ENCODE measurements at regions not wholly inside any gene's neighbourhood (a gene's known extent, or its start where the extent isn't known, plus 50 kb on each side); places are given as distances from the start of the nearest gene placed in this dataset.

- DNase-seq = no peak
- Histone ChIP-seq H3K27me3 (ENCODE audit: insufficient read depth, low read depth, severe bottlenecking) (no peaks in the 10 kb centered on the region), H3K4me3 (ENCODE audit: low read depth, low read length) (no peak overlapping the region), H3K9me3 (ENCODE audit: severe bottlenecking) (peaks cover 7% of the 10 kb centered on the region), H3K36me3 (no peaks in the 10 kb centered on the region), H3K27ac (no peak overlapping the region)
- TF ChIP-seq, protein P1, sequence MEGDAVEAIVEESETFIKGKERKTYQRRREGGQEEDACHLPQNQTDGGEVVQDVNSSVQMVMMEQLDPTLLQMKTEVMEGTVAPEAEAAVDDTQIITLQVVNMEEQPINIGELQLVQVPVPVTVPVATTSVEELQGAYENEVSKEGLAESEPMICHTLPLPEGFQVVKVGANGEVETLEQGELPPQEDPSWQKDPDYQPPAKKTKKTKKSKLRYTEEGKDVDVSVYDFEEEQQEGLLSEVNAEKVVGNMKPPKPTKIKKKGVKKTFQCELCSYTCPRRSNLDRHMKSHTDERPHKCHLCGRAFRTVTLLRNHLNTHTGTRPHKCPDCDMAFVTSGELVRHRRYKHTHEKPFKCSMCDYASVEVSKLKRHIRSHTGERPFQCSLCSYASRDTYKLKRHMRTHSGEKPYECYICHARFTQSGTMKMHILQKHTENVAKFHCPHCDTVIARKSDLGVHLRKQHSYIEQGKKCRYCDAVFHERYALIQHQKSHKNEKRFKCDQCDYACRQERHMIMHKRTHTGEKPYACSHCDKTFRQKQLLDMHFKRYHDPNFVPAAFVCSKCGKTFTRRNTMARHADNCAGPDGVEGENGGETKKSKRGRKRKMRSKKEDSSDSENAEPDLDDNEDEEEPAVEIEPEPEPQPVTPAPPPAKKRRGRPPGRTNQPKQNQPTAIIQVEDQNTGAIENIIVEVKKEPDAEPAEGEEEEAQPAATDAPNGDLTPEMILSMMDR (IDR thresholded peaks at IDR 0.05; ENCODE audit: low read depth, low read length) = no peak
These were observed 79.5 kb downstream of the FAM161A start for GRCh38 chr2:61774351-61774750.

GRCh38 chr2:61771904-61772845, 81.7 kb downstream of the FAM161A start:
- Histone ChIP-seq H3K4me3 (ENCODE audit: low read depth, low read length) (no peak overlapping the region), H3K36me3 (no peaks in the 10 kb centered on the region), H3K27me3 (ENCODE audit: insufficient read depth, low read depth, severe bottlenecking) (no peaks in the 10 kb centered on the region), H3K9me3 (ENCODE audit: severe bottlenecking) (no peaks in the 10 kb centered on the region), H3K27ac (no peak overlapping the region)
- TF ChIP-seq, protein P1 (IDR thresholded peaks at IDR 0.05; ENCODE audit: low read depth, low read length) = no peak
- no peak for DNase-seq

- Histone ChIP-seq H3K27ac (no peak overlapping the region), H3K27me3 (ENCODE audit: insufficient read depth, low read depth, severe bottlenecking) (no peaks in the 10 kb centered on the region), H3K4me3 (ENCODE audit: low read depth, low read length) (no peak overlapping the region), H3K9me3 (ENCODE audit: severe bottlenecking) (no peaks in the 10 kb centered on the region), H3K36me3 (no peaks in the 10 kb centered on the region)
- TF ChIP-seq, protein P1 (IDR thresholded peaks at IDR 0.05; ENCODE audit: low read depth, low read length) = no peak
- no peak for DNase-seq
These were observed 83.1 kb downstream of the FAM161A start for GRCh38 chr2:61770746-61771145.

- TF ChIP-seq, protein P1 (IDR thresholded peaks at IDR 0.05; ENCODE audit: low read depth, low read length) = no peak
- Histone ChIP-seq H3K9me3 (ENCODE audit: severe bottlenecking) (no peaks in the 10 kb centered on the region), H3K27ac (no peak overlapping the region), H3K4me3 (ENCODE audit: low read depth, low read length) (no peak overlapping the region), H3K27me3 (ENCODE audit: insufficient read depth, low read depth, severe bottlenecking) (no peaks in the 10 kb centered on the region), H3K36me3 (no peaks in the 10 kb centered on the region)
- DNase-seq = no peak
These were observed 83.6 kb downstream of the FAM161A start for GRCh38 chr2:61770298-61770697.

- TF ChIP-seq, protein P1 (IDR thresholded peaks at IDR 0.05; ENCODE audit: low read depth, low read length) = no peak
- Histone ChIP-seq H3K27ac (no peak overlapping the region), H3K36me3 (no peaks in the 10 kb centered on the region), H3K27me3 (ENCODE audit: insufficient read depth, low read depth, severe bottlenecking) (no peaks in the 10 kb centered on the region), H3K4me3 (ENCODE audit: low read depth, low read length) (no peak overlapping the region), H3K9me3 (ENCODE audit: severe bottlenecking) (no peaks in the 10 kb centered on the region)
- no peak for DNase-seq
These were observed 84.7 kb downstream of the FAM161A start for GRCh38 chr2:61769093-61769675.
